ENCODE measurements at regions not wholly inside any gene's neighbourhood (a gene's known extent, or its start where the extent isn't known, plus 50 kb on each side); places are given as distances from the start of the nearest gene placed in this dataset.

DNA sequence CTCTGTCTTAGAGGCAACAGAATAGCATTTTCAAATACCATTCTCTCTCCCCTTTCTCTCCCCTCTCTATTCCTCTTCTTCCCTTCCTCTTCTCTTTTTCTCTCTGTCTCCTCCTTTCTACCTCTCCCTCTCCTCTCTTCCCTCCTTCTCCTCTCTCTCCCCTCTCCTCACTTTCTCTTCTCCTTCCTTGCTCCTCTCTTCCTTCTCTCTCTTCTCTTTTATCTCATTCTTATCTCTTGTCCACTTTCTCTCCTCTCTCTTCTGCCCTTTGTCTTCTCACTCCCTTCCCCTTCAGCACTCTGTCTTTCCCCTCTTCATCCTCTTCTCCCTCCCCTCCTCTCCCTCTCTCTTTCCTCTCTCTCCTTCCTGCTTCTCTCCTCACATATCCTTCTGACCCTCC lies 2265.8 kb upstream of the TENM3 start:
- DNase-seq = no peak

DNA sequence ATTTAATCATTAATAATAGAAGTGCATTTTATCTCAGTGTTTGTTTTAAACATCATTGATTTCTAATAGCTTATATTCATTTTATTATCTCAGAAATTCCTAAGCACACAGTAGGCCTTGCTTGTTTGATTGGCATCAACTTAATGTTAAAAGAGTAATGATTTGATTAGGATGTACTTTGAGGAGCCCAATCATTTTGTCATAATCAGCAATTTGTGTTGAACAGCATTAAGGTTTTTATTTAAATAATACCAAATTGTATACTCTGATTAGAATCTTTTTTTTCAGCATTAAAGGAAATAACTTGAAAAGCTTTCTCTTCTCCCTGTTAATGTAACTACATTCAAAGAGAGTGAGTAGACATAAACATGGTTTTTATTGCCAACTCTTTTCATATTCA lies 2262.0 kb upstream of the TENM3 start:
- no peak for DNase-seq

DNA sequence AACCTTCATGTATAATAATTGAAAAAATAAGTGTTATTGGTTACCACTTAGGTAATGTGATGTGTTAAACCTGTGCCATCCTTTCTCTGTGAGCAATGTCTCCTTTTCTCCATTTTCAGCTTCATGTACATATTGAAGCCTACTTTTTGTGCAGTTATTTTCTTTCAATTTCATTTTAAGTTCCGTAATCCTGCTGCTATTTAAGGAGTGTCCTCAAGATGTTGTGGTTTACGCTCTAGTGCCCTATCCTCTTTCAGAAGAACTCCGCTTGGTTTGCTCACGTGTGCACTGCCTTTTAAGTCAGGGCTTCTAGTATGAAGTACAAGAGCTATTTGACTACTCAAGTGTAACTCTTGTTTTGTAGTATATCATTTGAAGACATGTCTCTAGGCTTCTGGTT lies 2253.2 kb upstream of the TENM3 start:
- DNase-seq = no peak

DNA sequence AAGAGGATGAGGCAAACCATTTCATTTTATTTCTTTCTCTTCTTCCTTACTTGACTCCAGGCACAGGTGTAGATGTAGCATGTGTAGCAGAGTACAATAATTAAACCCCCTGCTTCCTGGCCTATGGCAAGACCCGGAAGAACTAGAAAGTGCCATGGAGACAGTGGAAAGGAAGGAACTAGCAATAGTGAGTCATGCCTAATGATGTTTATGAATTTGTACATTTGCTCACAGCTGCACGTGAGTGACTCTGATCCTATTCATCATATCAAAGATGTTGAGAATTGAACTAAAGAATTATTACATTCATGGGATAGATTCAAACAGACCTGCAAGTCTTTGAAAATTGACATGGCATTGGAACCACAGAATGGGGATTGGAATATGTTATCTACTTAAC lies 2233.9 kb upstream of the TENM3 start:
- no peak for DNase-seq

DNA sequence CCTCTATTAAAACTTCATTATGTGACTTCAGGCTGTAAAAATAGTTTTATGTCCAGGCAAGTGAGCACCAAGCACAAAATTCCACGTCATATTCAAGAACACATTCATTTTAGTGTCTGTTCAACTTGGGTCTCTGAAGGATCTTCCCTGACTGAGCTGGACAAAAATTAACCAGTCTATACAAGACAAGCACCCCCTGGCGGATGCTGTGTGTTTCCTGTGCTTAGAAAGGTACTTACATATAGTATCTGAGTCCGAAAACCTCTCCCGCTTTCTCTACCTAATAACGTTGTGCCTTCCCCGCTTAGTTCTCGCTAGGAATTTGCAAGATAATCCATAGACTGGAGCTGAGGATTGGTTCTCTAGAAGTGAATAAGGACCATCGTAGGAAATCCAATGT lies 2214.5 kb upstream of the TENM3 start:
- DNase-seq = peak; percentile 36

DNA sequence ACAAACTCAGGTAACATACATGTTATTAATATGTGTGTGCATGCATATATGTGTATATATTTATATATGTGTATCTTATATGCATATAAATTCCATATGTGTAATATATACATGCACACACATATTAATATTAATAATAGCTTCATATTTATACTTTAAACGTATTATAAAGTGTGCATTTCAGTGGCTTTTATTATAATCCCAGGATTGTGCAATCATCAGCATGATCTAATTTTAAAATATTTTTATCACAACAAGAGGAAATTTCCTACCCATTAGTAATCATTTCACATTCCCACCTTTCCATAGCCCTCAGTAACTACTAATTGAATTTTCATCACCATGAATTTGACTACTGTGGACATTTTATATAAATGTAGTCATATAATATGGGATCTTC lies 2211.9 kb upstream of the TENM3 start:
- no peak for DNase-seq

DNA sequence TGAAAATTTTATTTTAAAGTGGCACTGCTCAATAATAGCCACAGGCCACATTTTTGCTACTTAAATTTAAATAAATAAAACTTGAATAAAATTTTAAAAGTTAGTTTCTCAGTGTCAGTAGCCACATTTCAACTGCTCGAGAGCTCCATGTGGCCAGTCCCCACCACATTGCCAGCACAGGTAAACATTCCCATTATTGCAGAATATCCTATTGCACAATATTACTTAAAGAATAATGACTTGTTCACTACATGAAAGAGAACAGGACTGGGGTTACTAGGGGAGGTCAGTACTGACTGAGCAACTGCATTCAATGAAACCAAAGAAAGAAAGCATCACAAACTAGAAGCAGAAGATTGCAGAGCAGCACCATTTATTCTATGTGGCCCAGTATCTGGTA lies 2201.6 kb upstream of the TENM3 start:
- no peak for DNase-seq

DNA sequence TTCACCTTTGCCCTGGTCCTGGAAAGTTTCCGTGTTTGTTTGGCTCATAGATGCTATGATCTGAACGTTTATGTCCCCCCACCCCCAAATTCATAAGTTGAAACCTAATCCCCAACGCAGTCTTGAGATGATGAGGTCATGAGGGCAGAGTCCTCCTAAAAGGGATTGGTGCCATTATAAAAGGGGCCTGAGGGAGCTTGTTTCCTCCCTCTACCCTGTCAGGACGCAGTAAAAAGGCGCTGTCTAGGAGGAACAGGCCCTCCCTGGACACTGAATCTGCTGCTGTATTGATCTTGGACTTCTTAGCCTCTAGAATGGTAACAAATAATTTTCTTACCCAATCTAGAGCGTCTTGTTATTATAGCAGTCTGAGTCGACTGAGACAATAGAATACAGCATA lies 2190.6 kb upstream of the TENM3 start:
- no peak for DNase-seq

DNA sequence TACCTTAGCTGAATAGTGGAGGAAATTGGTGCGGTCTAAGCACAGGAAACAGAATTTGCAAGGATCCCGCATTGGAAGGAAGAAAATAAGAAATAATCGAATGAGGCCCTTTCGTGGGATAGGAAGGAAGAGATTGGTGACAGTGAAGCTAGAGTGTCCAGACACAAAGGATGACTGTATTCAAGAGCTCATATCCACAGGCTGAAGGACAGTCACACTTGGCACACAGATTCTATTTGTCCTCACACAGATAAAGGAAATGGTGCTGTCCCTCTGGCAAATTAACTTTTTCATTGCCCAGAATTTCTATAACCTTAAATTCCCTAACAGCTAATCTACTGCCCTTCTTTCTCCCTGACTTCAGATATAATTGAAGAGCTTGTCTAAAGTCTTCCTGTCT lies 2188.9 kb upstream of the TENM3 start:
- DNase-seq = no peak

DNA sequence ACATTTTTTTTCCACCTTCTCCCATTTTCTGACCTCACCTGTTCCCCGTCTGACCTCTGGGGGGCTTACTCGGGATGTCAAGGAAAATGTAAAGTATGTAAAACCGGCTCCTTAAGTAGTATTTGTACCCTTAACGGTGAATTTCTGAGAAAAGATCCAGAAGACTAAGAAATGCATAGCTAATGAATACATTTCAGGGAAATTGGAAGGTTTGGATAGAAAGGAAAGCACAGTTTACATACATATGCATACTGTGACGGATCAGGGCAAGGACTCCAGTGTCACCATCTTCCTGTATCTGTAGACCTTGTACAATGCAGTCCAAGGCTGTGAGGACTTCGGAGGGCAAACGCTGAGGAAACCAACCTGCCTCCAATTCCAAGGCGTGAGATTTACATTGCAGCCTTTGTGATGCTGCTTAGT lies 2185.9 kb upstream of the TENM3 start:
- peak; percentile 75 for DNase-seq

DNA sequence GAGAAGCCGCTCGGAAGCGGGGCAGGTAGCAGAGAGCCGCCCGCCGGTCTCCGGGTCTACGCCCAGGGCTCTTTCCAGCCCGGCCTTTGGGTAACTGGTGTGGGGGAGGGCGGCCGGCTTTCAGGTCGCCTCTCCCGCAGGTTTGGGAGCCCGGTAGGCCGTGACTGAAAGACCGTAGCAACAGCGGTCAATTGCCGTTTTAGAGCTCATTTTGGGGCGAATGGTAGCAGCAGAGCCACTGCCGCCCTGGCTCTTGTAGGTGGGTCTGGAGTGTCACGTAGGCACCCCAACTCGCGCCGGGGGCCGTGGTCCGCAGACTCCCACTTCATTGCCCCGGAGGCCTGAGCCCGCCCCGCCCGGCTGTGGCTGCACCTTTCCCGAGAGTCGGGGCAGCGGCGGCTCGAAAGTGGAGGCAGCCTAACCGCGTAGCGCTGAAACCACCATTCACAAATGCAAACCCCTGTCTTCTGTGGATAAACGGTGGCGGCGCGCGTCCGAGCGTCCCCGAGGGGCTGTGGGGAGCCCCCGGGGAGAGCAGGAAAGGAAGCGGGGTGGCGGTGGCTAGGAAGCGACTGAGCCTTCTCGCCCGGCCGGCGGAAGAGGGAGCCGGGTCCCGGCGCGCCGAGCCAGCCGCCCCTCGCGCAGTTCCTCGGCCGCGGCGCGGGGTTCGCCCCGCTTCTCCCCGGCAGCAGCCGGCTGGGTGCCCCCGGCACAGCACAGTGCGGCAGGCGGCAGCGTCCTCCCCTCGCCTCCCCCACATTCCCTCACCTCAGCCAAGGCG lies 2185.1 kb upstream of the TENM3 start:
- peak; percentile 79 for DNase-seq

DNA sequence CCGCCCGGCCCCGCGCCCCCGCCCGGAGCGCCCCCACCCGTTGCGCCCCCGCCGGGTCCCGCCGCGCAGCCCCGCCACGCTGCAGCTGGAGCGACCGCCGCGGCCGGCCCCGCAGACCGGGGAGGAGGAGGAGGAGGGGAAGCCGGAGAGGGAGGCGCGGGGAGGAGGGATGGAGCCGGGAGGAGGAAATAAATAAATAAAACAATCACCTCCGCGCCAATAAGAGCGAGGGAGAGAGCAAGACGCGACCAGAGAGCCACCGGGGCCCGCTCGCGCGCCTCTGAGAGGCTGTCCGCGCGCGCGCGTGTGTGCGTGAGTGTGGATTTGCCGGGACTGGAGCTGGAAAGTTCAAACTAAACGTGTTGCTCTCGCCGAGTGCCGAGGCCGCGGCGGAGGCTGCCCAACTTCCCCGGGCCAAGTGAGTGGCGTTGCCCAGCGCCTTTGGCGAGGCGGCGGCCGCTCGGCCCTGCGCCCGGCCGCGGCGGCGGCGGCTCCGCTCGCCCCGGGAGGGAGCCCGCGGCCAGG lies 2184.4 kb upstream of the TENM3 start:
- DNase-seq = peak; percentile 92

DNA sequence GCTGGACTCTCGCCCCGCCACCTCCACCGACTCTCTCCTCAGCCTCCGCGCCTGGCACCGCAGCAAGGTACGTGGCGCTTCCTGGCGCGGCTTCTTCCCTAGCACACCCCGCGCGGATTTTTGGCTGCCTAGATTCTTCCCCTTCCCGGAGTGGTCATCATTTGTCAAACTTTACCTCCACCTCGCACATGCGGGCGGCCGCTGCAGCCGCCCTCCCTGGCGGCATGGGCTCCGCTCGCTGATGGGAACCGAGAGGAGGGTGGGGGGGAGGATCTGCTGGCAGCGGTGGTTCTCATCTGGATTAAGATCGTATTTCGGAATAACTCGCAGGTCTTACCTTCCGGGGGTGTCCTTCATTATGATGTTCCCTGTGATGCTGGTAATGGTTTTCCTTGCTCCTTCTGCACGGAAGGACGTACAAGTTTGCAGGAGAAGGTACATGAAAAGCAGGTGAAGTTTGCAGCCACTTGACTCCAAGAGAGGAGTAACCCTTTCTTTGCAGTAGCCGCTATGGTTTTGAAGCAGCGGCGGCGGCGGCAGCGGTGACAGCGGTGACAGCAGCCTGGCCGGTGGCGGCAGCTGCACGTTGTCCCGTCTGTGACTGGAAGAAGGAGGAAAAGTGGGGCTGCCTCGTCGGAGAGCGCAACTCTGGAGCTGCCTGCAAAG lies 2183.9 kb upstream of the TENM3 start:
- DNase-seq = peak; percentile 79

DNA sequence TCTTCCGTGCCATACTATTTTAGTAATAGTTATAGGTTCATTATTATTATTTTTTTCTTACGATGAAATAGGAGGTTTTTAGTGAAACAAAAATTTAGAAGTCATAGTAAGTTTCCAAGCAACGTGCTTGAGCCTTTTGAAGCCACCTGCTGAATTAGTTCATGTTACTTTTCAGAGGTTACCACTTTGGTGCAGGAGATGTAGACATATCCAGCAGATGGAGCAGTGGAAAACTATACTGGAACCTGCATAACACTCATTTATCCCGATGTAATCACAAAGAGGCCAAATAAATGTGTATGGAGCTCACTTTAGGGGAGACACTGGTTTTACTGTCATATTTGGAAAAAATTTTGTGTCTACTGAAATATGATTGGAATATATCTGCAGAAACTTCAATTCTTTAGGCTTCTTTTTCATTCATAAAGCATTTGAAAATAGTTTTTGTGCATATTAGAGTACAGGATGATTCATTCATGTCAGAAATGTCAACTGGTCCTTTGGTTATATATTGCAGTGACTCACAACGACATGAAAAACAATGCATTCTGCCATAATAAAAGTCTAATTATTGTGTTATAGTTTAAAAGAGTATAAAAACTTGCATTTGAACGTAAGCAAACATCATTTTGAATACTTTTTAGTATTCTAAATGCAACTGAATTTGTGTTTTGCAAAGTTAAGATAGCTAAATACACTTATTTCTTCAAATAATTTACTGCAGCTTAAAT lies 2182.9 kb upstream of the TENM3 start:
- DNase-seq = peak; percentile 64

DNA sequence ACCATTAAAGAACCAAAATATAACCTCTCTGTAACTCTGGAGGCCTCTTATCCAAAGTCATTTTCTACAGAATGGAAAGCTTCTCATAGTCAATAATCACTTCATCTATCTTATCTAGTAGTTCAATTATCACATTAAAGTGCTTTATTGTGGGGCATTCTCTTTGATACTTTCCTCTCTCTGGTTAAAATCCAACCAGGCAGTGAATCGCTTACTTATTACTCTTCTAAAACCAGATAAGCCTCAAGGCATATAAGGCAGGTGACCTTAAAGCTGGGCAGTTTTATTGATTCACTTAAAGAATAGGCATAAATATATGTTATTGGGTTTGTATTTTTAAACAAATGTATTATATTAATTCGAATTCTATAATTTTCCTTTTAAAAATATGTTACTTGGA lies 2162.1 kb upstream of the TENM3 start:
- no peak for DNase-seq

DNA sequence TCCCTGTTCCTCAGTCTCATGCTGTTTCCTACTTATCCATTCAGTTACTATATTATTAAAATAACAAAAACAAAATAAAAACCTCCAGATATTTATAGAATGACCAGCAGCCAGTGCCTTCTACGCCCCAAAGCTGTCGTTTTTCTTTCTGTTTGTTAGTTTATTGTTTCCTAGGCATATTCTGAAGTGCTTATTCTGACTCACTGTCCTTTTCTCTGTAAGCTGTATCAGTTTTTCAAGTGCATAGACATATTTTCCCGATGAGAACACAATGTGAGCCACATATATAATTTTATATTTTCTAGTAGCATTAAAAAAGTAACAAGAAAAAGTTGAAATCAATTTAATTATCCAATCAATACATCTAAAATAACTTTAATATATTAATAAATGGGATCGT lies 2158.6 kb upstream of the TENM3 start:
- no peak for DNase-seq

DNA sequence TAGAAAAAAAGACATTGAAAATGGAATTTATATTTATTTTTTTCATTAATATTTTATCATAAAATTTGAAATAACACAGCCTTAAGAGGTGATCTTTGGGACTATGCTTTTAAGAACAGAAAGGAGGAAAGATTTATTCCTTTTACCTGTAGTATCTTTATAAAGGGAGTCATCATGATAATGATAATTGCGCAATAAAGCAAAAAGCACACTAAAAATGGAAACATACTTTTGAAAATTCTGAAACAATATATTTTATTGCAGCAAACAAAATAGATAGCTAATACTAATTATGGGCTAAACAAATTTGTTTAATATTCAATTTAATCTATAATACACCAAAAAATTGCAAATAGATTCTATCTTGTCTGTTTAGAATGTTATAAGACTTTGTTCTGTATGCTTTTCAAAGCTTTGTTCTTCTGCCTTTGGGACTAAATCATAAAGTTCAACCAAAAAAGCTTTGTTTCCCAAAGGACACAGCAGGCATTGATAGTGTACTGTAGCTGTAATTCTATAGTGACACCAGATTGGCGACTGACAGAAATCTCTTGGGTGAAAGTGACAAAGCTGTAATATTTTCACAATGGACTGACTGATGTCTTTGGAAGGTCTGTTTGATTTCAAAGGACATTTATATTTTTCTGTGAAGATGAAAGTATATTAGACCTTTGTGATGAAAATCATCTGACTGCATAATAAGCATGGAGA lies 2156.6 kb upstream of the TENM3 start:
- peak; percentile 14 for DNase-seq

DNA sequence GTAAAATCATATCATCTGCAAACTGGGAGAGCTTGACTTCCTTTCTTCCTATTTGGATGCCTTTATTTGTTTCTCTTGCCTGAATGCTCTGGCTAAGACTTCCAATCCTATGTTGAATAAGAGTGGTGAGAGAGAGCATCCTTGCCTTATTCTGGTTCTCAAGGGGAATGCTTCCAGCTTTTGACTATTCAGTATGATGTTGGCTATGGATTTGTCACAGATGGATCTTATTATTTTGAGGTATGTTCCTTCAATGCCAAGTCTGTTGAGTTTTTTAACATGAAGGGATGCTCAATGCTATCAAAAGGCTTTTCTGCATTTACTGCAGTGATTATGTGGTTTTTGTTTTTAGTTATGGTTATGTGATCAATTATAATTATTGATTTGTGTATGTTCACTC lies 2144.6 kb upstream of the TENM3 start:
- peak; percentile 20 for DNase-seq

DNA sequence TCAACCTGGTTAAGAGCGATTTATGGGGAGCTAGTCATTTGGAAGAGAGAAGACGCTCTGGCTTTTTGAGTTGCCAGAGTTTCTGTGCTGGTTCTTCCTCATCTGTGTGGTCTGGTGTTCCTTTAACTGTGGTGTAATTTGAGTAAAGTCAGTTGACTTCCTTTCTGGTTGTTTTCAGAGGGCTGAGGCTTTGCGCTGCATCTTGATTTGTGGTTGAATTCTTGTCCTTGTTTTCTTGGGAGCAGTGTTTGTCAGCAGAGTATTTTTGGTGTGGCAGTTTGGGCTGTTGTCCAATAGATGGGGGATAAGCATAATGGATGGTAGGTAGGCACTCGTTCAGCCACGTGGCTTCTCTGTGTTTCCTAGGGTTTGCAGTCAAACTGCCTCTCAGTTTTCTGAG lies 2143.2 kb upstream of the TENM3 start:
- no peak for DNase-seq

DNA sequence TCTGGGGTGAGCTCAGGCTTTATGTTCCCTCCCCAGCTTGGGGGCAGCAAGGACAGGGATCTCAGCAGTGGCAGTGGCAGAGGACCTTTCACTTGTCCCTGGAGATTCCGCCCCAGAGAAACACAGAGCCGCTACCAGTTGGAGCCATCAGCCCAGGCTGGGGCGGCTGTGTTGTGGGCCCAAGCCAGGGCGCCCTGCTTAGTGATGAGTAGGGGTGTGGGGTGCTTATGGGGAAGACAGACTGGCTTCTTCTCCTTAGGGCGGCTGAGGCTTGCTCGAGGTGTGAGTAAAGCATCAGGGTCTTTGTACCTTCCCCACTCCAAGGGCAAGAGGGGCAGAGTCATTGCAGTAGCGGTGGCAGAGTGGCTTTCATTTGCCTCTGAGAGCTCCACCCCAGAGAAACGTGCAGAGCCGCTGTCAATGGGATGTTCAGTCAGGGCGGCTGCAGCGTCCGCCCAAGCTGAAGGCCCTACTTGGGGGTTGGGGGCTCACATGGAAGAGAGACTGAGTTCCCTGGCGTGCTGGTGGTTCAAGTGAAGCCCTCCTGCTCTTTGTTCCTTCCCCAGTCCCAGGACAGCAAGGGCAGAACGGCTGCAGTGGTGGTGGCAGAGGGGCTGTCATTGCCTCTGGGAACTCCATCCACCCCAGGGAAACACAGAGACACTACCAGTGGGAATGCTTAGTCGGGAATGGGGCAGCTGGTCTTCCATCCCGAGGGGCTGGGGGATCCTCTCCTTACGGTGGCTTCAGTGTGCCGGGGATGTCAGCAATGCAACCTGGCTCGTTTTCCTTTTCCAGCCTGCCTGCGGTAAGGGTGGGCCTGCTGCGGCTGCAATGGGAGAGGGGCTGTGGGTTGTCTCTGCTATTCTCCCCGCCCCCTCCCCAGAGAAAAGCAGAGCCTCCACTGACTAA lies 2142.5 kb upstream of the TENM3 start:
- no peak for DNase-seq

DNA sequence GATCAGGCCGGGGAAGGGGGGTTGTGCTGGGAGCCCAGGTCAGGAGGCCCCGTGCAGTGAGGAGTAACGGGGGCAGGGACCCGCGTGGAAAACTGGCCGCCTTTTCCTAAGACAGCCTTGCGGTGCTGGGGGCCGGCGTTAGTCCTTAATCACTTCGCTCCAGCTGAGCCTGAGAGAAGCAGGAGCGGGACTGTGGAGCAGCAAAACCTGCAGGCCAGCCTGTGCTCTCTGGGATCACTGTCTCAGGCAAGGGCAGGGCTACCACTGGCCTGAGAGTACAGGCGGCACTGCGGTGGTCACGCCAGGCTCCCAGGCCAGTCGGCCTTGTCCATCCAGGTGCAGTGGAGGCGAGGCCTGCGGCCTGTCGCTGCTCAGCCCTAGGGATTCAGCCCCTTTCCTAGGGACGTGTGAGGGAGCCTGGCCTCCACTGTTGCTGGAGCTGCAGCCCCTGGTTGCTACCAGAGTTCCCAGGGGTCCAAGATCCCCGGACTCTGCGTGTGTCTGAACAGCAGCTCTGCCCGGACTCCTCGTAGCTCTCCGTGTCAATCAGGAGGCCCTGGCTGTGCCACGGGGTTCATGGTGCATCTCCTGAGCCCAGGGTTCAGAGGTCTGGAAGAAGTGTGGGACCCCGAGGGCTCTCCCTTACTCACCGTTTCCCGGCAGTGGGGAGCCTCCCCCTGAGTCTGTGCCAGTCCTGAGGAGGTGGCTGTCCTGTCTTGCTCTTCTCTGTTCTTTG lies 2141.7 kb upstream of the TENM3 start:
- DNase-seq = no peak
